ENCODE measurements at regions not wholly inside any gene's neighbourhood (a gene's known extent, or its start where the extent isn't known, plus 50 kb on each side); places are given as distances from the start of the nearest gene placed in this dataset.

DNA sequence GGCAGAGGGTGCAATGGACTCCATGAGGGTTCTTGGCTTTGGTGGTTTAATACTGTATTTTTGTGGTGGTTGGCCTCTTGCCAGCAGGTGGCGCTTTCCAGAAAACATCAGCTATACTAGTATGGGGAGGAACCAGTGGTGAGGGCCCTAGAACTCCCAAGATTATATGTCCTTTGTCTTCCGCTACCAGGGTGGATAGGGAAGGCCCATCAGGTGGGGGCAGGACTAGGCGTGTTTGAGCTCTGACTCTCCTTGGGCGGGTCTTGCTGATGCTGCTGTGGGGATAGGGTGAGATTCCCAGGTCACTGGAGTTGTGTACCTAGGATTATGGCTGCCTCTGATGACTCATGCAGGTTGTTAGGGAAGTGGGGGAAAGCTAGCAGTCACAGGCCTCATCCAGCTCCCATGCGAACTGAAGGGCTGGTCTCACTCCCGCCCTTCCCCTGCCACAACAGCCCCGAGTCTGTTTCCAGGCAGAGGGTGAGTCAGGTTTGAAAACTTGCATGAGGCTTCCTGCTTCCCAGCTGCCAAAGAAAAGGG, 357.7 kb downstream of the OTOL1 start:
- TF ChIP-seq, protein P1, sequence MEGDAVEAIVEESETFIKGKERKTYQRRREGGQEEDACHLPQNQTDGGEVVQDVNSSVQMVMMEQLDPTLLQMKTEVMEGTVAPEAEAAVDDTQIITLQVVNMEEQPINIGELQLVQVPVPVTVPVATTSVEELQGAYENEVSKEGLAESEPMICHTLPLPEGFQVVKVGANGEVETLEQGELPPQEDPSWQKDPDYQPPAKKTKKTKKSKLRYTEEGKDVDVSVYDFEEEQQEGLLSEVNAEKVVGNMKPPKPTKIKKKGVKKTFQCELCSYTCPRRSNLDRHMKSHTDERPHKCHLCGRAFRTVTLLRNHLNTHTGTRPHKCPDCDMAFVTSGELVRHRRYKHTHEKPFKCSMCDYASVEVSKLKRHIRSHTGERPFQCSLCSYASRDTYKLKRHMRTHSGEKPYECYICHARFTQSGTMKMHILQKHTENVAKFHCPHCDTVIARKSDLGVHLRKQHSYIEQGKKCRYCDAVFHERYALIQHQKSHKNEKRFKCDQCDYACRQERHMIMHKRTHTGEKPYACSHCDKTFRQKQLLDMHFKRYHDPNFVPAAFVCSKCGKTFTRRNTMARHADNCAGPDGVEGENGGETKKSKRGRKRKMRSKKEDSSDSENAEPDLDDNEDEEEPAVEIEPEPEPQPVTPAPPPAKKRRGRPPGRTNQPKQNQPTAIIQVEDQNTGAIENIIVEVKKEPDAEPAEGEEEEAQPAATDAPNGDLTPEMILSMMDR (conservative IDR thresholded peaks at IDR 0.05; ENCODE audit: low read length), result peak; percentile 80
- no peak for TF ChIP-seq EZH2phosphoT487 (IDR thresholded peaks at IDR 0.05; ENCODE audit: borderline replicate concordance)

All from Loucy (cell line).